Fibroblast of villous mesenchyme (primary cell): ENCODE measurements at regions not wholly inside any gene's neighbourhood (a gene's known extent, or its start where the extent isn't known, plus 50 kb on each side); places are given as distances from the start of the nearest gene placed in this dataset.

Source experiments
- DNase-seq: peaks from one replicate; pipeline ENCODE4 v3.0.0-alpha.2; 2010; ENCODE audit warnings: low read depth
- H3K4me3 ChIP-seq: 2 replicates; pipeline ENCODE4 v1.5.1; 2011; ENCODE audit warnings: low read depth, mild to moderate bottlenecking, low read length
- CTCF ChIP-seq: IDR thresholded peaks from 2 replicates; pipeline ENCODE4 v1.5.1; 2012; ENCODE audit warnings: low read depth, mild to moderate bottlenecking, low read length; ENCODE audit not compliant: insufficient read depth

GRCh38 chr2:196439760-196440159 is 199.8 kb upstream of the CCDC150 start:
- DNase-seq: no peak
- TF ChIP-seq CTCF: no peak
- H3K4me3 ChIP-seq: no peak overlapping the region

GRCh38 chr2:196440413-196440812 is 199.1 kb upstream of the CCDC150 start:
- H3K4me3 ChIP-seq: no peak overlapping the region
- no peak for TF ChIP-seq CTCF
- no peak for DNase-seq

DNA sequence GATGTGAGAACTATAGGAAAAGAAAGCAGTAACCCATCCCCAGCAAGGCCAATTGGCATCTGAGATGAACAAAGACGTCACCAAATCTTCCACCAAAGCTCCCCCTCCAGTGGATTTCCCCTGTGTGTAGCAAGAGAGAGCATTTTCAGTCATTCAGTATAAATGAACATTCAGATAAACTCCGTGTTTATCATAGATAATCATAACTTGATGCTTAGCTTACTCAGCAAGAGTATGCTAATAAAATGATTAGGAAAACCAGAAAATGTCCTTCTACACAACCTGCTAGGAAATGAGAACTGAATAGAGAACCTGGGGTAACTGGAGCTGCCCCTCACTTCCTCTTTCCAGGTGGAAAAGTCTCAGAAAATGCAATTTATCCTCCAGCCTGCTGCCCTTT is 198.0 kb upstream of the CCDC150 start:
- TF ChIP-seq CTCF: no peak
- no peak for DNase-seq

GRCh38 chr2:196442211-196442610 is 197.3 kb upstream of the CCDC150 start:
- TF ChIP-seq CTCF: no peak
- H3K4me3 ChIP-seq: no peak overlapping the region
- DNase-seq: peak; percentile 4

More for the DNA sequence above, 198.0 kb upstream of the CCDC150 start:
- H3K4me3 ChIP-seq: no peak overlapping the region

DNA sequence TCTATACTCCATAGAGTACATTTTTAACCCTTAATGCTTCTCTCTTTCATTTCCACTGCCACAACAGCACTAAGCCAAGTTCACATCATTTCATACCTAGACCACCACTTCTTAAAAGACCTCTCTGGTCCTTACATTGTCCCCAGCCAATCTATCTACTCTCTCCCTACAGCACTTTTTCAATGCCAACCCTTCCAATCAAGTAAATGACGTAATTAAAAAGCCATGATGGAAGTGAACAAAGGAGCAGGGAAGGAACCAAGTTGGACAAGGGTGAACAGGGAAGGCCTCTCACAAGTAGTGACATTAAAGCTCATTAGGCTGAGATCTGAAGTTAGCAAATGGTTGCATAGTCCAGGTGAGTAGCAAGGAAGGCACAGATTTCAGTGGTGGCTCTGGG is 195.1 kb upstream of the CCDC150 start:
- TF ChIP-seq CTCF: no peak
- no peak for DNase-seq
- H3K4me3 ChIP-seq: no peak overlapping the region

- H3K4me3 ChIP-seq: no peak overlapping the region
- DNase-seq: no peak
- TF ChIP-seq CTCF: no peak
Measured at GRCh38 chr2:196445991-196446390, 193.5 kb upstream of the CCDC150 start.

- no peak overlapping the region for H3K4me3 ChIP-seq
- no peak for DNase-seq
- no peak for TF ChIP-seq CTCF
Measured at GRCh38 chr2:196448407-196449079, 191.0 kb upstream of the CCDC150 start.
